HCT116 (cell line): ENCODE measurements at regions not wholly inside any gene's neighbourhood (a gene's known extent, or its start where the extent isn't known, plus 50 kb on each side); places are given as distances from the start of the nearest gene placed in this dataset.

ENCODE experiments used
- ATAC-seq: fragments of 200-7000 bp; cut with Tn5 transposase; 2 replicates; pipeline ENCODE4 v1.9.1; 2020; ENCODE audit warnings: mild to moderate bottlenecking, moderate library complexity
- BruUV-seq: library from RNA; stranded (reverse); fragments of 400-500 nt; replicated peaks from 2 replicates; lab custom pipeline; 2021; lab: Mats Ljungman, UMichigan
- CTCF ChIA-PET: fragments of 300-600 bp; sonication (Branson Sonifier 250); formaldehyde crosslinking; loops from one replicate; lab custom pipeline; 2021; ENCODE audit warnings: antibody characterized with exemption; lab: Charles Lee
- POLR2A ChIA-PET: fragments of 300-600, 350-600 bp; sonication (Branson Sonifier 250); formaldehyde crosslinking; loops from one replicate; lab custom pipeline; 2021; ENCODE audit warnings: antibody characterized with exemption; lab: Charles Lee
- RAD21 ChIA-PET, 2 experiments: fragments of 300-600 bp; sonication (Branson Sonifier 250); formaldehyde crosslinking; loops; one replicate each; lab custom pipeline; 2023; ENCODE audit warnings: low total read pairs in 2 of 2; ENCODE audit not compliant: uncharacterized antibody in 2 of 2, unreplicated experiment in 2 of 2, low non-redundant PET in 1 of 2; lab: Charles Lee
- DNase-seq: peaks from one replicate; pipeline ENCODE4 v3.0.0-alpha.2; 2010; ENCODE audit warnings: low read depth, low spot score
- H2AFZ ChIP-seq: fragments of 200-600 bp; shearing (Covaris generic), sonication (generic); 2 replicates; pipeline ENCODE4 v1.6.1; 2017; ENCODE audit warnings: low read depth, mixed run types, mixed read lengths, antibody characterized with exemption, low read length; ENCODE audit not compliant: poor library complexity, severe bottlenecking
- H3K27ac ChIP-seq: 2 replicates; pipeline ENCODE4 v1.5.1; 2012; ENCODE audit warnings: low read depth, low read length
- H3K27me3 ChIP-seq: fragments of 200-600 bp; sonication (generic); 2 replicates; pipeline ENCODE4 v1.6.1; 2016; ENCODE audit warnings: mixed run types, low read length, mixed read lengths; ENCODE audit not compliant: insufficient read depth
- H3K36me3 ChIP-seq, 2 experiments: fragments of 200-500 bp in 1 of 2; fragments of 200-600 bp in 1 of 2; sonication (Bioruptor generic) in 1 of 2; sonication (generic) in 1 of 2; 2 replicates each; pipeline versions ENCODE4 v1.5.1 to v1.6.1; 2014 to 2016; ENCODE audit warnings: low read length in 2 of 2, inconsistent platforms in 1 of 2, mixed read lengths in 1 of 2, mixed run types in 1 of 2; ENCODE audit not compliant: insufficient read depth in 2 of 2, control insufficient read depth in 1 of 2
- H3K4me1 ChIP-seq, 2 experiments: fragments of 200-600 bp in 1 of 2; sonication (generic) in 1 of 2; 2 replicates each; pipeline versions ENCODE4 v1.5.1 to v1.6.1; 2012 to 2017; ENCODE audit warnings: low read length in 2 of 2, inconsistent platforms in 1 of 2, mild to moderate bottlenecking in 1 of 2, mixed read lengths in 1 of 2, mixed run types in 1 of 2, moderate library complexity in 1 of 2; ENCODE audit not compliant: insufficient read depth in 2 of 2, control insufficient read depth in 1 of 2
- H3K4me2 ChIP-seq: fragments of 200-600 bp; sonication (generic); 2 replicates; pipeline ENCODE4 v1.6.1; 2017; ENCODE audit warnings: mixed run types, low read length, mixed read lengths
- H3K4me3 ChIP-seq, 2 experiments: fragments of 200-600 bp in 1 of 2; sonication (generic) in 1 of 2; replicated peaks in 1 of 2; 2 replicates each; pipeline ENCODE4 v1.5.1; 2011 to 2016; ENCODE audit warnings: low read length in 2 of 2, control low read depth in 1 of 2, low read depth in 1 of 2, mild to moderate bottlenecking in 1 of 2, mixed read lengths in 1 of 2, mixed run types in 1 of 2
- H3K79me2 ChIP-seq: fragments of 200-600 bp; sonication (generic); 2 replicates; pipeline ENCODE4 v1.6.1; 2017; ENCODE audit warnings: mild to moderate bottlenecking, mixed run types, low read length, moderate library complexity, mixed read lengths; ENCODE audit not compliant: insufficient read depth
- H3K9ac ChIP-seq: fragments of 200-600 bp; sonication (generic); 2 replicates; pipeline ENCODE4 v1.6.1; 2016; ENCODE audit warnings: low read length, mixed read lengths
- H3K9me2 ChIP-seq: fragments of 200-600 bp; sonication (generic), shearing (Covaris generic); 2 replicates; pipeline ENCODE4 v1.6.1; 2017; ENCODE audit warnings: mixed run types, mild to moderate bottlenecking, moderate library complexity; ENCODE audit not compliant: insufficient read depth
- H3K9me3 ChIP-seq, 2 experiments: fragments of 200-500 bp in 1 of 2; fragments of 200-600 bp in 1 of 2; sonication (Bioruptor generic) in 1 of 2; sonication (generic) in 1 of 2; 2 replicates each; pipeline ENCODE4 v1.6.1; 2014 to 2017; ENCODE audit warnings: low read length in 2 of 2, mixed read lengths in 2 of 2, inconsistent platforms in 1 of 2, low read depth in 1 of 2, mild to moderate bottlenecking in 1 of 2, mixed run types in 1 of 2, moderate library complexity in 1 of 2; ENCODE audit not compliant: control insufficient read depth in 1 of 2, insufficient read depth in 1 of 2
- H4K20me1 ChIP-seq: fragments of 200-600 bp; sonication (generic), shearing (Covaris generic); 2 replicates; pipeline ENCODE4 v1.6.1; 2017; ENCODE audit warnings: mixed run types, mild to moderate bottlenecking, moderate library complexity; ENCODE audit not compliant: insufficient read depth
- ATF3 ChIP-seq: IDR thresholded peaks from 2 replicates; pipeline ENCODE4 v1.6.1; 2012
- CTCF ChIP-seq, 3 experiments: fragments of 200-600 bp in 1 of 3; sonication (generic) in 1 of 3; IDR thresholded peaks in 2 of 3; conservative IDR thresholded peaks in 1 of 3; 2 replicates each; pipeline ENCODE4 v1.5.1; 2012 to 2017; ENCODE audit warnings: low read depth in 2 of 3, low read length in 2 of 3, antibody characterized with exemption in 1 of 3, borderline replicate concordance in 1 of 3, control low read depth in 1 of 3, mild to moderate bottlenecking in 1 of 3, mixed read lengths in 1 of 3, mixed run types in 1 of 3, moderate library complexity in 1 of 3; ENCODE audit not compliant: insufficient read depth in 1 of 3
- EGR1 ChIP-seq: IDR thresholded peaks from 2 replicates; pipeline ENCODE4 v1.6.1; 2012; ENCODE audit warnings: low read depth
- ELF1 ChIP-seq: IDR thresholded peaks from 2 replicates; pipeline ENCODE4 v1.6.1; 2012; ENCODE audit warnings: low read depth, borderline replicate concordance
- EZH2 ChIP-seq: fragments of 200-600 bp; sonication (generic); IDR thresholded peaks from 2 replicates; pipeline ENCODE4 v1.6.1; 2017; ENCODE audit warnings: antibody characterized with exemption, mixed run types
- FOSL1 ChIP-seq: IDR thresholded peaks from 2 replicates; pipeline ENCODE4 v1.6.1; 2012; ENCODE audit warnings: low read depth
- JUND ChIP-seq: IDR thresholded peaks from 2 replicates; pipeline ENCODE4 v1.6.1; 2012
- MAX ChIP-seq: IDR thresholded peaks from 2 replicates; pipeline ENCODE4 v1.6.1; 2012
- POLR2AphosphoS5 ChIP-seq: IDR thresholded peaks from 2 replicates; pipeline ENCODE4 v1.6.1; 2011; ENCODE audit warnings: mild to moderate bottlenecking, low read depth, low read length, moderate library complexity
- REST ChIP-seq: IDR thresholded peaks from 2 replicates; pipeline ENCODE4 v1.6.1; 2012; ENCODE audit warnings: low read depth
- SIN3A ChIP-seq: IDR thresholded peaks from 2 replicates; pipeline ENCODE4 v1.6.1; 2012; ENCODE audit warnings: low read depth
- SRF ChIP-seq: IDR thresholded peaks from 2 replicates; pipeline ENCODE4 v1.6.1; 2012; ENCODE audit warnings: low read depth
- TCF7L2 ChIP-seq: IDR thresholded peaks from 2 replicates; pipeline ENCODE4 v1.7.0; 2011; ENCODE audit warnings: borderline replicate concordance, inconsistent platforms; ENCODE audit not compliant: insufficient read depth, insufficient read length; ENCODE audit errors: extremely low read depth
- ZBTB33 ChIP-seq: IDR thresholded peaks from 2 replicates; pipeline ENCODE4 v1.6.1; 2011; ENCODE audit warnings: mild to moderate bottlenecking, low read length, moderate library complexity; ENCODE audit not compliant: insufficient replicate concordance; ENCODE audit errors: extremely low read depth
- ZFX ChIP-seq: fragments of 450-650 bp; IDR thresholded peaks from 2 replicates; pipeline ENCODE4 v1.6.1; 2017
- ZNF274 ChIP-seq: fragments of 200-500 bp; sonication (Bioruptor generic); IDR thresholded peaks from 2 replicates; pipeline ENCODE4 v1.6.1; 2014; ENCODE audit warnings: mild to moderate bottlenecking, low read depth, low read length, inconsistent platforms
- intact Hi-C: fragments of 100-400 bp; cut with micrococcal nuclease; formaldehyde crosslinking; loops from 2 replicates; pipeline ENCODE4 v1.10.0; 2022

GRCh38 chr5:30843541-30843940 lies 349.9 kb upstream of the CDH6 start:
- ChIA-PET CTCF (no interaction called here), POLR2A (no interaction called here), RAD21 (no interaction called here)
- Histone ChIP-seq H3K27ac (no peak overlapping the region), H3K4me1 (no peaks in the 10 kb centered on the region), H4K20me1 (no peaks in the 10 kb centered on the region), H3K4me2 (no peak overlapping the region), H3K27me3 (no peaks in the 10 kb centered on the region), H3K36me3 (no peaks in the 10 kb centered on the region), H3K9me3 (peaks cover 8 to 27% of the 10 kb centered on the region in 2 experiments; a peak in 2 of 4 replicates), H3K79me2 (no peaks in the 10 kb centered on the region), H3K4me3 (no peak overlapping the region), H2AFZ (no peak overlapping the region), H3K9me2 (no peaks in the 10 kb centered on the region), H3K9ac (no peak overlapping the region)
- intact Hi-C loops = no loop called here
- no peak for TF ChIP-seq ATF3
- no peak for TF ChIP-seq FOSL1
- no peak for TF ChIP-seq SRF
- no peak for TF ChIP-seq TCF7L2
- TF ChIP-seq POLR2AphosphoS5 = no peak
- no peak for TF ChIP-seq ZFX
- no peak for TF ChIP-seq EZH2
- no peak for TF ChIP-seq REST
- no peak for TF ChIP-seq ZNF274
- no peak for TF ChIP-seq ELF1
- no peak for TF ChIP-seq ZBTB33
- no peak for TF ChIP-seq SIN3A
- TF ChIP-seq MAX = no peak
- TF ChIP-seq CTCF (IDR thresholded peaks at IDR 0.05 in 2 of 3, conservative IDR thresholded peaks at IDR 0.05 in 1 of 3; ENCODE audit: borderline replicate concordance in 1 of 3, insufficient read depth in 1 of 3, low read depth in 2 of 3, low read length in 2 of 3) = no peak
- TF ChIP-seq EGR1 = no peak
- no peak for TF ChIP-seq JUND
- no TSS peak for BruUV-seq
- ATAC-seq = no peak
- no peak for DNase-seq
